GM18907 (cell line): ENCODE measurements at regions not wholly inside any gene's neighbourhood (a gene's known extent, or its start where the extent isn't known, plus 50 kb on each side); places are given as distances from the start of the nearest gene placed in this dataset.

ENCODE experiments used
- ATAC-seq: cut with Tn5 transposase; IDR thresholded peaks from one replicate; pipeline ENCODE4 v1.9.1; 2021; ENCODE audit warnings: mild to moderate bottlenecking, moderate library complexity; ENCODE audit not compliant: unreplicated experiment

- no peak for ATAC-seq
Observed at GRCh38 chr13:47087241-47087640, 190.4 kb upstream of the HTR2A start.

DNA sequence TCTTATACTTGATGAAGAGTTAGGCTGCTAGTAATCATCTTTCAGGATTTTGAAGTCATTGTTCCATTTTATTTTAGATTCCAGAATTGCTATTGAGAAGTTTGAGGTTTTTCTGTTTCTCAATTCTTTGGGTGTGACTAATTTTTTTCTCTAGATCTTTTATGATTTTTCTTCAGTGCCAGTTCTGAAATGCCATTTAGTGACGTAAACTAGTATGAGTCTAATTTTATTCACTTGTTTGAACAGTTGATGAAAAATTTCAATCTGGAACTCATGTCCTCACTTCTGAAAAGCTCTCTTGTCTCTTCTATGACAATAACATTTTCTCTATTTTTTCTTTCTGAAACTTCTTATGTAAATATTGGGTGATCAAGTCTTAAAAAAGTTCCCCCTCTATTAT is 188.5 kb upstream of the HTR2A start:
- no peak for ATAC-seq

DNA sequence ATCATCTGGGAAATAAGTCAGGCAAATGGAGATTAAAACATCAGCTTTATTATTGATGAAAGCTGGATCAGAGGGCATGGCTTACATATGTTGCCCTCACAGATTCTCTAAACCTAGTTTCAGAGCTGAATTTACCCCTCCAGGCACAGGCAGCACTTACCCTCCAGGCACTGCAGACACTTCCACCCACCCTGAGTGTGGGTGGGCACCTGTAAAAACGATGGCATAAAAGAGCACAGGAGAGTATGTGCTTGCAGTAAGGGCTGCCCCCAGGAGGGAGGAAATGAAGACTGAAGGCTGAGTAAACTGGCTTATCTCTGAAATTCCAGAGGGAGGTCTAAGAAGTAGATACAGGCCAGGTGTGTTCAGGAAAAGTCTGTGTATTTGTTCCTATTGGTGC is 185.0 kb upstream of the HTR2A start:
- ATAC-seq = no peak

GRCh38 chr13:47081246-47081645 is 184.4 kb upstream of the HTR2A start:
- ATAC-seq = no peak

GRCh38 chr13:47080621-47081020 is 183.8 kb upstream of the HTR2A start:
- ATAC-seq = no peak

DNA sequence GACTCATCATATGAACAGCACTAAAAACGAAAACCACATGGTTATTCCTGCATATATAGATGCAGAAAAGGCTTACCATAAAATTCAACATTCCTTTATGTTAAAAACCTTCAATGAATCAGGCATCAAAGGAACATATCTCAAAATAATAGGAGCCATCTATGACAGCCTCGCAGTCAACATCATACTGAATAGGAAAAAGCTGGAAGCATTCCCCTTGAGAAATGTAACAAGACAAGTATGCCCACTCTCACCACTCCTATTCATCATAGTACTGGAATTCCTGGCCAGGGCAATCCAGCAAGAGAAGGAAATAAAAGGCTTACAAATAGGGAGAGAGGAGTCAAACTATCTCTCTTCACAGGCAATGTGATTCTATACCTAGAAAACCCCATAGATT is 179.6 kb upstream of the HTR2A start:
- no peak for ATAC-seq

- ATAC-seq = no peak
Observed at GRCh38 chr13:47069133-47069532, 172.3 kb upstream of the HTR2A start.

DNA sequence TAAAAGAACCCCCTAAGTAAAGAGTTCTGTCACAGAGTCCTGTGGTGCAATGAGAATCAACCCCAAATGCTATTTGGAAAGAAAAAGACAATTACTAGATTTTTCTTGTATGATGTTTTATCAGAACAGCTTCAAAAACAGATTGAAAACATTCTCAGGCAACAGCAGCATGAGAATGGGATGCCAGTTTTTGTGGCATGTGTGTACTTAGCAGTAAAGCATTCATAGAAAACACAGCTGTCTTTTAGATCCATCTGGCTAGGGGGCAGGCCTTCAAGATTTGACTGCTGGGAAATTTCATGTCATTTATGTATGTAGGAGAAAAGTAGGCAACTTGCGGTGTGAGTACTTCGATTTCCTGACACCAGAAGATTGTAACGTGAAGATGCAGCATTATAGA is 170.5 kb upstream of the HTR2A start:
- no peak for ATAC-seq

DNA sequence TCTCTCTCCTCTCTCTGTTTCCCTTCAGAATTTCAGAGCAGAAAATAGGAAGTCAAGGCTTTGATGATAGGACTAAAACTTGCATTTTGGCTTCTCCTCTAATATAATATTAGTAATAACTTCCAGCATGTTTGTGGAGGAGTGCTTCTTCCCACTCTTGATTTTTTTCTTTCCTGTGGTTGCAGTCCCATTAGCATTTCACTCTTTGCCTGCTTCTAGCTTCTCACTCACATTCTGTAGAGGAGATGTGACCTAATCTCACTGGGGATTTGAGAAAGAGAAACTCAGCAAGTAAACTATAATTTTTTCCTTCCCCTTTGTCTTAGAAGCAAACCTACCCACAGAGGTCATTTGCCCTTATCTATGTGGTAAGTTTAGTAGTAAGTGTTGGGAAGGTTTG is 169.4 kb upstream of the HTR2A start:
- no peak for ATAC-seq

DNA sequence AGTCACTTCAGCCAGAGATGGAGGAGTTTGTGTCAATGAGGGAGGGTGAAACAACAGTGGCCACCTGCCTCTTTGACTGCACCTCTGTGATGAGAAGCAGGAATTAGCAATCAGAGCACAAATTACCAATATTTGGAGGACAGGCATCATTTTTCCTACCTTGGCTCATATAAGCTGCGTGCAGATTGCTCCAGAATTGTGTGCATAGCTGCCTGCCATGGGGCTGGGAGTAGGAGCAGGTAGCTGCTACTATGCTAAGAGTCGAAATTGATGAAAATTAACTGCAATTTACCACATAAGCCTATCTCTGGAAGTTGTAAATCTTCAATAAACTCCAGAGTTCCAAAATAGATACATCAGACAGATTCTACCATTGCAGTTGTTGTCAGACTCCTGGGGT is 167.5 kb upstream of the HTR2A start:
- ATAC-seq = no peak

GRCh38 chr13:47049276-47049989 is 152.6 kb upstream of the HTR2A start:
- no peak for ATAC-seq

GRCh38 chr13:47046706-47047105 is 149.9 kb upstream of the HTR2A start:
- ATAC-seq = no peak

DNA sequence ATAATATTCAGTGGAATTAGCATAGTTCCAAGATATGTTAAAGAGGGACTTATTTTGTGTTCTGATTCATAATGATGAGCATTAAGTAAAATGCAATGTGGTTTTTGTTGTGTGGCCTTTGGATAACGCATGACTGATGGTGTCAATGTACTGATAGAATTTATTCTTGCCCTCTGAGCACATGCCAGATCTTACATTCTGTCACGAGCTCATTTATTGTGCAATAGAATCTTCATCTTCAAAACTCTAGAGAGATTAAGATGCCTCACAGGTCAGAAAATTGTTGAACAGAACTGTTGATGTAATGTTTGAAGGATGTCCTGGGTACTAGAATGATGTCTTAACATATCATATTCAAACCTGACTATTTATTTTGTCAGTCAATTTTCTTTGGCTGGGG is 148.0 kb upstream of the HTR2A start:
- ATAC-seq = no peak

- no peak for ATAC-seq
Observed at GRCh38 chr13:47039106-47039505, 142.3 kb upstream of the HTR2A start.

- ATAC-seq = no peak
Observed at GRCh38 chr13:47038188-47038587, 141.3 kb upstream of the HTR2A start.

GRCh38 chr13:47036294-47037008 is 139.6 kb upstream of the HTR2A start:
- peak; percentile 99 for ATAC-seq

DNA sequence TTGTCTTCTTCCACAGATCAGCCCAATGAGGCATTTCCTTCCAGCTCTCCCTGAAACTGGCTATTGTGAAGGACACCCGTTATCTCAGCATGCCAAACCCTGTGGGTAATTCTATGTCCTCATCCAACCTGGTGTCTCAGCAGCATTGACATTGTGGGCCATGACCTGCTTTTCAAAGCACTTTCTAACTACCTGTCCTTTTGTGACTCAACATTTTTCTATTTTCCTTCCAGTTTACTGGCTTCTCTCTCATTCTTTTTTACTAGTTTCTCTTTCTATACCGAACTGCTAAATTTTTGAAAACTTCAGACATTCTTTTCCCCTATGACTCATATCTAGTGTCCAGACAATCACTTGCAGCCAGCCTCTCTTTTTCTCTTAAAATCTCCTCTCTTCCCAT is 136.4 kb upstream of the HTR2A start:
- no peak for ATAC-seq

GRCh38 chr13:47027780-47028437 is 131.1 kb upstream of the HTR2A start:
- ATAC-seq = no peak

DNA sequence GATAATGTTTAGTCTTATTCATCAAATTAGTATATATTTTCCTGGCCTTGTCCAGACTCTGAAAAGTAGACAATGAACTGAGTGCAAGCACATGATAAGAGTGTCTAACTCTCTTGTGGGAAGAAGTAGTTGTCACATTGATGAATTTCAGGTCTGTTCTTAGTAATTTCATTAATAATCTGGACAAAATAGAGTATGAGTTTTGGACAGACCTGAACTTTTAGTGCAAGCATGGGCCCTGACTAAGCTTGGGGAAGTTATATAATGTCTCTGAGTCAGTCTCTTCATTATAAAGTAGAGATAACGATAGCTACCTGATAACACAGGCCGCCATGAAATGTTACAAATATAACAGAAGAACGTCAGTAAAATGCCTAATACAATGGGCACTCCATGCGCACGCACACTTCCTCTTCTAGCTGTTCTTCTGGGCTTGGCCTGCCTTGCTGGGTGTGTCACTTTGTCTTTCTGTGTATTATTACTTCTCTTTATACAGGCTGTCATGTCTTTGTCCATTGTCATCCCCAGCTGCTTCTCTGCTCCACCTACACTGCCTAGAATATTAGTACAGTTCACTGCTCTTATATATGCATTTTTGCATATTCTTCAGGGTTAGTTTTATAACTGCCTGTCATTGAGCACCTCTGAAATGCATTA is 129.1 kb upstream of the HTR2A start:
- ATAC-seq = no peak

DNA sequence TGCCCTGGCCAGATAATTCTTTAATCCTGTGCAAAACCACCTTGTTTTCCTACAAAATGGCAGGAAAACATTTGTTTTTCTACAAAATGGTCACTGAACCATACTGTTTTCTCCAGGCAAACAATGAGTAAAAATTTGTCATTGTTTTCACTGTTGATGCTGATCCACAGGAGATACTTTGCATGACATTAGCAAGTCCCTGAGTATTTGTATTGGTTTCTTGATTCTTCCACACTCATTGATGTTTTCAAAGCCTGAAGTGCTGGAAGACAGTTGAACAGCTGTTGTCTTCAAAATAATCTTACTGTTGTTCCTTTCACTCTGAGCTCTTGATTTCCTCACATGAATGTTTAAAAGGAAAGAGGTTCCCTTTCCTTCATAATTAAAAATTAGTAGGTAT is 123.1 kb upstream of the HTR2A start:
- no peak for ATAC-seq

DNA sequence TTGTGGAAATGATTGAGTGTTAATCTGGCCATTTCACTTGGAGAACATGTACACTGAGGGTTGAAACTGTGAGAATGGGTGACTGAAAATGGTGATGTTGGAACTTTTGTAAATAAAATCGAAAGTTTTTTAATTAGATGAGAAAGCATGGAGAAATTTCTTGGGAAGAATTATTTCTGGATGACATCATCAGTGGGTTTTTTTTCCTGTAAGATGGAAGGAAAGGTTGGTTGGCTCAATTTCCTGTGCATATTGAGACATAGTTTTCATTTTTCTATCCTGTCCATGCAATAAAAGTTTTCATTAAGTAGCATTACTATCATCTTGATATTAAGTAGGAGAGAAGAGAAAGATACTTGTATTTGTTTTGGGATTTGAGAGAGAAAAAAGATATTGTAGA is 120.6 kb upstream of the HTR2A start:
- ATAC-seq = no peak

GRCh38 chr13:47008318-47008717 is 111.5 kb upstream of the HTR2A start:
- ATAC-seq = no peak
